Vagina (tissue), 2 donors: ENCODE measurements at regions not wholly inside any gene's neighbourhood (a gene's known extent, or its start where the extent isn't known, plus 50 kb on each side); places are given as distances from the start of the nearest gene placed in this dataset.

Experiments
- DNase-seq, 2 donors: peaks; one replicate each; pipeline ENCODE4 v3.0.0-alpha.2; 2017; ENCODE audit errors: extremely low spot score in 2 of 2
- H3K27ac ChIP-seq: fragments of 200-600 bp; sonication (generic); one replicate; pipeline ENCODE4 v1.5.1; 2019
- H3K27me3 ChIP-seq: fragments of 200-600 bp; sonication (generic); one replicate; pipeline ENCODE4 v1.5.1; 2019
- H3K36me3 ChIP-seq, 2 donors: fragments of 200-600 bp; sonication (generic); one replicate each; pipeline ENCODE4 v1.5.1; 2017 to 2019
- H3K4me1 ChIP-seq: fragments of 200-600 bp; sonication (generic); one replicate; pipeline ENCODE4 v1.5.1; 2019
- H3K4me3 ChIP-seq, 2 donors: fragments of 200-600 bp; sonication (generic); 1 replicate in 1 of 2; 2 replicates in 1 of 2; pipeline ENCODE4 v1.5.1; 2016 to 2019
- H3K9me3 ChIP-seq: fragments of 200-600 bp; sonication (generic); one replicate; pipeline ENCODE4 v1.5.1; 2019
- POLR2A ChIP-seq, 2 donors: fragments of 450-650 bp; IDR thresholded peaks; one replicate each; pipeline ENCODE4 v1.6.1; 2017; ENCODE audit warnings: antibody characterized with exemption in 2 of 2, mild to moderate bottlenecking in 2 of 2, moderate library complexity in 2 of 2
- POLR2AphosphoS5 ChIP-seq, 2 donors: sonication (generic); formaldehyde crosslinking; IDR thresholded peaks; one replicate each; pipeline ENCODE4 v1.9.0; 2017; ENCODE audit warnings: antibody characterized with exemption in 2 of 2, mild to moderate bottlenecking in 2 of 2, low read depth in 1 of 2; ENCODE audit not compliant: insufficient read depth in 1 of 2
- intact Hi-C: fragments of 100-400 bp; cut with DNase I; formaldehyde crosslinking; loops from one replicate; pipeline ENCODE4 v1.15.1; 2023
- TF ChIP-seq, protein P1 (sequence below), 3 experiments: fragments of 450-650 bp in 2 of 3; fragments of 200-600 bp in 1 of 3; sonication (generic) in 1 of 3; IDR thresholded peaks; one replicate each; pipeline ENCODE4 v1.5.1; 2017 to 2019; ENCODE audit warnings: antibody characterized with exemption in 3 of 3, mild to moderate bottlenecking in 2 of 3, moderate library complexity in 2 of 3

DNA sequence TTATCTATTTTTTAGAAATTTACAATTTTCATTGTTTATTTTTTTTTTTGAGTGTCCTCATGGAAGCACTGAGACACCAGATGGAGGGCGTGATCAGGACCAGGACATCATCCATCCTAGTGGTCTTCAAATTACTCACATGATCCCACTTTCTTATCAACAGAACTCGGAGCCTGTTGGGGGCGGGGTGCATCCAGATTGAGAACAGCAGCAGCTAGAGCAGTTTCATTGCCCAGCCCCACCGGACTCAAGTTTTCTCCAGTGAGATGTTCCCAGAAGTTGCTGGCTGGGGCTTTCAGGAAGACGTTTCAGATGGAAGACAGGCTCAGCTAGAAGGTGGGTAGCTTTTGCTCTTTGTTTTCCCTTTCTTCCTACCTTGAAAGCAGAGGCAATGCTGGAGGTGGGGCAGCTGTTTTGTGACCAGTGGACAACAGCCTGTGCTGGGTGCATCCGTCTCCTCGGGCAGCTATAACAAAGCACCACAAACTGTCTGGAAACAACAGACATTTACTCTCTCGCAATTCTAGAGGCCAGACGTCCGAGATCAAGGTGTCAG is 562.1 kb downstream of the TBC1D22A start:
- Histone ChIP-seq H3K4me1 (no peaks in the 10 kb centered on the region), H3K36me3 (no peaks in the 10 kb centered on the region), H3K4me3 (no peak overlapping the region), H3K27ac (no peak overlapping the region), H3K27me3 (no peaks in the 10 kb centered on the region), H3K9me3 (peaks cover 6% of the 10 kb centered on the region)
- DNase-seq = no peak
- TF ChIP-seq POLR2AphosphoS5 (IDR thresholded peaks at IDR 0.05; ENCODE audit: insufficient read depth in 1 of 2, low read depth in 1 of 2) (no peak), POLR2A (IDR thresholded peaks at IDR 0.05) (no peak)
- TF ChIP-seq, protein P1, sequence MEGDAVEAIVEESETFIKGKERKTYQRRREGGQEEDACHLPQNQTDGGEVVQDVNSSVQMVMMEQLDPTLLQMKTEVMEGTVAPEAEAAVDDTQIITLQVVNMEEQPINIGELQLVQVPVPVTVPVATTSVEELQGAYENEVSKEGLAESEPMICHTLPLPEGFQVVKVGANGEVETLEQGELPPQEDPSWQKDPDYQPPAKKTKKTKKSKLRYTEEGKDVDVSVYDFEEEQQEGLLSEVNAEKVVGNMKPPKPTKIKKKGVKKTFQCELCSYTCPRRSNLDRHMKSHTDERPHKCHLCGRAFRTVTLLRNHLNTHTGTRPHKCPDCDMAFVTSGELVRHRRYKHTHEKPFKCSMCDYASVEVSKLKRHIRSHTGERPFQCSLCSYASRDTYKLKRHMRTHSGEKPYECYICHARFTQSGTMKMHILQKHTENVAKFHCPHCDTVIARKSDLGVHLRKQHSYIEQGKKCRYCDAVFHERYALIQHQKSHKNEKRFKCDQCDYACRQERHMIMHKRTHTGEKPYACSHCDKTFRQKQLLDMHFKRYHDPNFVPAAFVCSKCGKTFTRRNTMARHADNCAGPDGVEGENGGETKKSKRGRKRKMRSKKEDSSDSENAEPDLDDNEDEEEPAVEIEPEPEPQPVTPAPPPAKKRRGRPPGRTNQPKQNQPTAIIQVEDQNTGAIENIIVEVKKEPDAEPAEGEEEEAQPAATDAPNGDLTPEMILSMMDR (IDR thresholded peaks at IDR 0.05) = no peak
- intact Hi-C loops = no loop called here

DNA sequence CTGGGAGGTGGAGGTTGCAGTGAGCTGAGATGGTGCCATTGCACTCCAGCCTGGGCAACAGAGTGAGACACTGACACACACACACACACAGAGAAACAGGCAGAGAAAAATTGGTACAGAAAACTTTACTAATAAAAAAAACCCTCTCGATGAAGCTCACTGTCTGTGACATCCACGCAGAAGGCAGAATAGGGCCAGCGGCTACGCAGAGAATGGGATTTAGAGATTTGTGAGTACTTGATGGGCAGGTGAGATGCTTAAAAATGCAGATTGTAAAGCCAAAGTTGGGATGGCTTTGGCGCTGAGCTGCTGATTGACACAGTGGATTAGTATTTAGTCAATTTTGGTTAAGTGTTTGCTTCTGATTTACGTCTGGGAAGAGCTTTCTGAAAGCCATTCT is 561.1 kb downstream of the TBC1D22A start:
- intact Hi-C loops = no loop called here
- Histone ChIP-seq H3K9me3 (peaks cover 6% of the 10 kb centered on the region), H3K27ac (no peak overlapping the region), H3K4me1 (no peaks in the 10 kb centered on the region), H3K4me3 (no peak overlapping the region), H3K27me3 (no peaks in the 10 kb centered on the region), H3K36me3 (no peaks in the 10 kb centered on the region)
- no peak for TF ChIP-seq POLR2A (IDR thresholded peaks at IDR 0.05)
- TF ChIP-seq, protein P1 (IDR thresholded peaks at IDR 0.05) = no peak
- TF ChIP-seq POLR2AphosphoS5 (IDR thresholded peaks at IDR 0.05; ENCODE audit: insufficient read depth in 1 of 2, low read depth in 1 of 2) = no peak
- no peak for DNase-seq

DNA sequence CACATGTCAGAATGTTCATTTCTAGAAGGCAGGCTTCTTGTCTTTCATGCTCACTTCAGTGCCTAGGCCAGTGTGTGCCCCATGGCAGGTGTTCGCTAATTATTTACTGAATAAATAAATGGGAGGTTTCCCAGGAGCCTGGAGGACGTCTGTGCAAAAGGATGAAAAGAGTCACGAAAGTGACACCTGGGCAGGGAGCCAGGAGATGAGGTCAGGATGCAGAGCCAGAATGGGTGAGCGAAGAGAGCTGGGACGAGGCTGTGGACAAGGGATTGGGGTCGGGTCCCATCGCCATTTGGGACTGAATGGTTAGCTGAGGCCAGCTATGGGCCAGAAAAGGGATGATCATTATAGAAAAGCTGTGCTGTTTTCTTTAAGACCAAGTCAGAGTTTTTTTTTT is 560.4 kb downstream of the TBC1D22A start:
- no peaks in the 10 kb centered on the region for H3K4me1 ChIP-seq
- H3K4me3 ChIP-seq = no peak overlapping the region
- DNase-seq = peak in 1 of 2 donors; percentile 70
- no peaks in the 10 kb centered on the region for H3K36me3 ChIP-seq
- intact Hi-C loops = no loop called here
- no peak overlapping the region for H3K27ac ChIP-seq
- no peaks in the 10 kb centered on the region for H3K27me3 ChIP-seq
- TF ChIP-seq POLR2A (IDR thresholded peaks at IDR 0.05) (no peak), POLR2AphosphoS5 (IDR thresholded peaks at IDR 0.05; ENCODE audit: insufficient read depth in 1 of 2, low read depth in 1 of 2) (no peak)
- TF ChIP-seq, protein P1 (IDR thresholded peaks at IDR 0.05) = no peak
- H3K9me3 ChIP-seq = peaks cover 6% of the 10 kb centered on the region

DNA sequence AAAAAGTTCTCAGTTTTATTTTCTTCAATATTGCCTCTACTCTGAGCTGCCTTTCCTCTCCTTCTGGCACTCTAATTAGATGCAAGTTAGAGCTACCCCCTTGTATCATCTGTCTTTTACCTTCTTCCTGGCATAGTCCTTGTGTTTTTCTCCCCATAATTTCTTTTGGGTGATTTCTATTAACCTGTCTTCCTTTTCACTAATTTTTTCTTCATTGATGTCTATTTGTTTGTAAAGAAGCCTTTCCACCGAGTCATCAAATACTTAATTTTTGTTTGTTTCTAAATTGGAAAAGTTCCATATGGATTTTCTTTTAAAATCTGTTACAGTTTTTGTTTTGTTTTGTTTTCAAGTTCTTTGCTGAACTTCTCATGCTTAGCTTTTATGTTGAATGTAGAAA is 558.1 kb downstream of the TBC1D22A start:
- H3K4me3 ChIP-seq = no peak overlapping the region
- H3K4me1 ChIP-seq = no peaks in the 10 kb centered on the region
- intact Hi-C loops = no loop called here
- no peak for DNase-seq
- no peaks in the 10 kb centered on the region for H3K36me3 ChIP-seq
- H3K27me3 ChIP-seq = no peaks in the 10 kb centered on the region
- peaks cover 6% of the 10 kb centered on the region for H3K9me3 ChIP-seq
- H3K27ac ChIP-seq = no peak overlapping the region
- TF ChIP-seq POLR2AphosphoS5 (IDR thresholded peaks at IDR 0.05; ENCODE audit: insufficient read depth in 1 of 2, low read depth in 1 of 2) (no peak), POLR2A (IDR thresholded peaks at IDR 0.05) (no peak)
- TF ChIP-seq, protein P1 (IDR thresholded peaks at IDR 0.05) = no peak

DNA sequence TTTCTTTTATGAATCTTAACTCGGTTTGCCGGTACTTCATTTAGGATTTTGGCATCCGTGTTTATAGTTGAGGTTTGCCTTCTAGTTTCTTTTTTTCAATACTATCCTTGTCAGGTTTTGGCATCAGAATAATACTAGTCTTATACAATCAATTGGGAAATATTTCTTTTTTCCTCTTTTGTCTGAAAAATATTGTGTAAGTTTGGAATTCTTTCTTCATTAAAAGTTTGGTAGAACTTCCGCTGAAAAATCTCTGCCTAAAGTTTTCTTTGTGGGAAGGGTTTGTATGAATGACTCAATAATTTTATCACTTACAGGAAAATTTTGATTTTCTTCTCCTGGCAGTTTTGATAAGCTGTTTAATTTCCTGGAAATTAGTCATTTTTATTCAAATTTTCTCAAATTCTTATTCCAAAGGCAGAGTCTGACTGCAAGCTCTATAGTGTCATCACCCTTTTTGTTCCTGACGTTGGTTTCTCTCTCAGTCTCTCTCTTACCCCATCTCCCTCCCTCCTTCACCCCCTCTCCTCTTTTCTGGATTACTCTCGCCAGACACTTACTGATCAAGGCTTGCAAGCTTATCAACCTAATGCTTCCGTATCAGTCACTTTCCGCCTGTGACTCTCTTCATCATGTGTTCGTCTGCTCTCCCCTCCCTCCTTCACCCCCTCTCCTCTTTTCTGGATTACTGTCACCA is 555.7 kb downstream of the TBC1D22A start:
- no peak for DNase-seq
- Histone ChIP-seq H3K27me3 (no peaks in the 10 kb centered on the region), H3K27ac (no peak overlapping the region), H3K4me3 (no peak overlapping the region), H3K36me3 (no peaks in the 10 kb centered on the region), H3K4me1 (no peaks in the 10 kb centered on the region), H3K9me3 (peaks cover 6% of the 10 kb centered on the region)
- TF ChIP-seq POLR2A (IDR thresholded peaks at IDR 0.05) = no peak
- TF ChIP-seq, protein P1 (IDR thresholded peaks at IDR 0.05) = no peak
- TF ChIP-seq POLR2AphosphoS5 (IDR thresholded peaks at IDR 0.05; ENCODE audit: insufficient read depth in 1 of 2, low read depth in 1 of 2) = no peak
- intact Hi-C loops = no loop called here
